Right atrium auricular region (tissue), 2 donors: ENCODE measurements at regions not wholly inside any gene's neighbourhood (a gene's known extent, or its start where the extent isn't known, plus 50 kb on each side); places are given as distances from the start of the nearest gene placed in this dataset.
"Not testable (repeated sequence)": the region's sequence is repeated elsewhere in the genome, so short reads cannot be mapped to it uniquely, and the experiment has no call there.

ENCODE experiments used
- DNase-seq: peaks from one replicate; pipeline ENCODE4 v3.0.0-alpha.2; 2019; ENCODE audit warnings: low spot score
- H3K27ac ChIP-seq, 2 donors: fragments of 200-600 bp; sonication (generic); 1 replicate in 1 of 2; 2 replicates in 1 of 2; pipeline ENCODE4 v1.5.1; 2016 to 2019
- H3K27me3 ChIP-seq, 2 donors: fragments of 200-600 bp; sonication (generic); one replicate each; pipeline versions ENCODE4 v1.5.1 to v1.6.0; 2017 to 2019
- H3K36me3 ChIP-seq: fragments of 200-600 bp; sonication (generic); one replicate; pipeline ENCODE4 v1.5.1; 2016
- H3K4me1 ChIP-seq, 2 donors: fragments of 200-600 bp; sonication (generic); one replicate each; pipeline versions ENCODE4 v1.5.1 to v1.6.0; 2017 to 2019
- H3K4me3 ChIP-seq, 2 donors: fragments of 200-600 bp; sonication (generic); 1 replicate in 1 of 2; 2 replicates in 1 of 2; pipeline ENCODE4 v1.5.1; 2017 to 2019; ENCODE audit warnings: mild to moderate bottlenecking in 1 of 2, moderate library complexity in 1 of 2
- H3K9me3 ChIP-seq, 2 donors: fragments of 200-600 bp; sonication (generic); one replicate each; pipeline ENCODE4 v1.5.1; 2019
- TF ChIP-seq, protein P1 (sequence below), 2 donors: fragments of 200-600 bp; sonication (generic); IDR thresholded peaks; one replicate each; pipeline ENCODE4 v1.5.1; 2019; ENCODE audit warnings: antibody characterized with exemption in 2 of 2

DNA sequence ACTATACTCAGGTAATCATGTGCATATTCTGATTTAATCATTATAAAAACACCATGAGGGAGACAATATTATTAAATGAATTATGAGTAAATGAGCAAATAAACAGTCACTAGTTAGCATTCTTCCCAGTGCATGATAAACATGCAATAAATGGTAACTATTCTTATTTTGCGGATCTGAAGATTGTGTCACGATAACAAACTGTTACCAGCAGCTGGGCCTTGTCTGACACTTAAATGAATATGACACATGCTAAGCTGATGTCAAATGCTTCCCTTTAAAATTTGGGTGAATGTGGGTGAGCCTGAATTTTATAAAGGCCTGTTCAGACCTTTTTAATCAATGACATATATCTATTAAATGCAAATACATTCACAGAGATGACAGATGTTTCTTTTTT lies 68.2 kb upstream of the KIT start:
- TF ChIP-seq, protein P1, sequence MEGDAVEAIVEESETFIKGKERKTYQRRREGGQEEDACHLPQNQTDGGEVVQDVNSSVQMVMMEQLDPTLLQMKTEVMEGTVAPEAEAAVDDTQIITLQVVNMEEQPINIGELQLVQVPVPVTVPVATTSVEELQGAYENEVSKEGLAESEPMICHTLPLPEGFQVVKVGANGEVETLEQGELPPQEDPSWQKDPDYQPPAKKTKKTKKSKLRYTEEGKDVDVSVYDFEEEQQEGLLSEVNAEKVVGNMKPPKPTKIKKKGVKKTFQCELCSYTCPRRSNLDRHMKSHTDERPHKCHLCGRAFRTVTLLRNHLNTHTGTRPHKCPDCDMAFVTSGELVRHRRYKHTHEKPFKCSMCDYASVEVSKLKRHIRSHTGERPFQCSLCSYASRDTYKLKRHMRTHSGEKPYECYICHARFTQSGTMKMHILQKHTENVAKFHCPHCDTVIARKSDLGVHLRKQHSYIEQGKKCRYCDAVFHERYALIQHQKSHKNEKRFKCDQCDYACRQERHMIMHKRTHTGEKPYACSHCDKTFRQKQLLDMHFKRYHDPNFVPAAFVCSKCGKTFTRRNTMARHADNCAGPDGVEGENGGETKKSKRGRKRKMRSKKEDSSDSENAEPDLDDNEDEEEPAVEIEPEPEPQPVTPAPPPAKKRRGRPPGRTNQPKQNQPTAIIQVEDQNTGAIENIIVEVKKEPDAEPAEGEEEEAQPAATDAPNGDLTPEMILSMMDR (IDR thresholded peaks at IDR 0.05): no peak
- Histone ChIP-seq H3K27ac (no peak overlapping the region), H3K9me3 (no peaks in the 10 kb centered on the region), H3K4me1 (no peaks in the 10 kb centered on the region), H3K27me3 (no peaks in the 10 kb centered on the region), H3K4me3 (no peak overlapping the region), H3K36me3 (no peaks in the 10 kb centered on the region)
- DNase-seq: no peak

DNA sequence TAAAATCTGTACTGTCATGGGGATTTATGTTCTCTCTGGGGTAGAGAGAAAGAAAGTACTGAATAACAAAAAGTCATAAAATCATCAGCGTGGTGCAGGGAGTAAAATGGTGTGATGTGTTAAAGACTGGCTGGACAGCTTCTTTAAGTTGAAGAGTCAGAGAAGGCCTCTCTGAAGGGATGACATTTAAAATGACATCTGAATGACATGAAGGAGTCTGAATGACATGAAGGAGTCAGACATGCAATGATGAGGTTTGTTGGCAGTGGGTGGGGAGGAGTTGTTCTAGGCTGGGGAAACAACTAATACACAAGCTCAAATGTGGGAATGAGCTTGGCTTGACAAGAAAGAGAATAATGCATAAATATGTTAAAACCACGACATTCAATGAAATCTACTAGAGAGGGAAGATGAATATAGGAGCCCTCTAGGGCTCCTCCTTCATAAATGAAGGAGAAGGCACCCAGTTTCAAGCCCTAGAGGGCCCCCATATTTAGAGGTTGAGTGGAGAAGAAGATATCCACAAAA lies 63.9 kb upstream of the KIT start:
- no peak for DNase-seq

DNA sequence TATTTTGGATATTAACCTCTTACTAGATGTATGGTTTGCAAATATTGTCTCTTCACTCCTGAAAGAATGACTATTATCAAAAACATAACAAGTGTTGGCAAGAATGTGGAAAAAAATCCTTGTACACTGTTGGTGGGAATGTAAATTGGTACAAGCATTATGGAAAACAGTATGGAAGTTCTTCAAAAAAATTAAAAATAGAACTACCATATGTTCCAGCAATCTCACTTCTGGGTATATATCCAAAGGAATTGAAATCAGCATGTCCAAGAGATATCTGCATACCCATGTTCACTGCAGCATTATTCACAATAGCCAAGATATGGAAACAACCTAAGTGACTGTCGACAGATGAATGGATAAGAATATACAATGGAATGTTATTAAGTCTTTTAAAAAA lies 61.6 kb upstream of the KIT start:
- Histone ChIP-seq H3K27ac (no peak overlapping the region), H3K4me3 (no peak overlapping the region), H3K27me3 (no peaks in the 10 kb centered on the region), H3K4me1 (no peaks in the 10 kb centered on the region), H3K9me3 (no peaks in the 10 kb centered on the region), H3K36me3 (no peaks in the 10 kb centered on the region)
- TF ChIP-seq, protein P1 (IDR thresholded peaks at IDR 0.05): no peak
- DNase-seq: no peak

More for the DNA sequence above, 63.9 kb upstream of the KIT start:
- Histone ChIP-seq H3K9me3 (no peaks in the 10 kb centered on the region), H3K27ac (no peak overlapping the region), H3K27me3 (no peaks in the 10 kb centered on the region), H3K36me3 (no peaks in the 10 kb centered on the region), H3K4me3 (no peak overlapping the region), H3K4me1 (no peaks in the 10 kb centered on the region)
- TF ChIP-seq, protein P1 (IDR thresholded peaks at IDR 0.05): no peak

DNA sequence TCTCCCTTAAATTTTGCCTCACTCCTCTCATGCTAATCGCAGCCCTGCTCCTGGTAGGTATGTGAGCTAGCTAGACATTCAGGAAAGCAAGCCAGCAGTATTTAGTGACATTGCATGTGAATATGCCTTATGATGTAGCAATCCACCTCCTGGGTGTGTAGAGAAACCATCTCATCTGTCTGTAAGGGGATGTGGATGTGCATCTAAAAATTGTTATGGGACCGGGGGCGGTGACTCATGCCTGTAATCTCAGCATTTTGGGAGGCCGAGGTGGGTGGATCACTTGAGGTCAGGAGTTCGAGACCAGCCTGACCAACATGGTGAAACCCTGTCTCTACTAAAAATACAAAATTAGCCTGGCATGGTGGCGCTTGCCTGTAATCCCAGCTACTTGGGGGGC lies 60.1 kb upstream of the KIT start:
- not testable (repeated sequence) for H3K27ac ChIP-seq, DNase-seq, H3K4me1 ChIP-seq, H3K4me3 ChIP-seq, H3K36me3 ChIP-seq, H3K9me3 ChIP-seq, H3K27me3 ChIP-seq

DNA sequence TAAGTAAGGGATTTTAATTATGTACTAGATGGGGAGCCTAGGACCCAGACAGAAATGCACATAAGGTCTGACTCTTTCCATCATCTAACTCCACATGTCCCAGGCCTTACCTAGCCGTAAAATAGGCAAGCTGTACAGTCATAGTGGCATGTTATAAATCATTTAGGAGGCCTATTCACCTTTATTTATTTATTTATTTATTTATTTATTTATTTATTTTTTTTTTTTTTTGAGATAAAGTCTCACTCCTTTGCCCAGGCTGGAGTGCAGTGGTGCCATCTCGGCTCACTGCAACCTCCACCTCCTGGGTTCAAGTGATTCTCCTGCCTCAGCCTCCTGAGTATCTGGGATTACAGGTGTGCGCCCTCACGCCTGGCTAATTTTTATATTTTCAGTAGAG lies 55.6 kb upstream of the KIT start:
- H3K4me1 ChIP-seq, H3K27me3 ChIP-seq, H3K9me3 ChIP-seq, DNase-seq, H3K36me3 ChIP-seq, H3K4me3 ChIP-seq, H3K27ac ChIP-seq: not testable (repeated sequence)

DNA sequence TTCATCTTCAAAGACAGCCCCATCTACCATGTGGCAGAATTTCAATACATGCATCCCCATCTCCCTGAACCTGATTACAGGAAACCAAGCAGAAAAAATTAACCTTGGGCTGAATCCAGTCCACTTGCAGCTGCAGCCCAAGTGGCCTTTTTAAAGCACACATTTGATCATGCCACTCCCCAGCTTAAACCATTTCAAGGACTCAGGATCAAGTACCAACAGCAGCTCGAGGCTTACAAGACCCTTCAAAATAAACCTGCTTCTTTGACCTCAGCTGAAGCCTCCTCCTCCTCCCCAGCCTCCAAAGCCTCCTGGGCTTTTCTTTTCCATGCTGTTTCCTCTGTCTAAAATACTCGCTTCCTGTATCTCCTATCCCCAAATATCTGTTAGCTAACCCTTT lies 50.7 kb upstream of the KIT start:
- Histone ChIP-seq H3K36me3 (no peaks in the 10 kb centered on the region), H3K4me3 (no peak overlapping the region), H3K27ac (no peak overlapping the region), H3K9me3 (peaks cover 0 to 7% of the 10 kb centered on the region in 2 donors), H3K27me3 (no peaks in the 10 kb centered on the region), H3K4me1 (no peaks in the 10 kb centered on the region)
- TF ChIP-seq, protein P1 (IDR thresholded peaks at IDR 0.05): no peak
- DNase-seq: no peak

DNA sequence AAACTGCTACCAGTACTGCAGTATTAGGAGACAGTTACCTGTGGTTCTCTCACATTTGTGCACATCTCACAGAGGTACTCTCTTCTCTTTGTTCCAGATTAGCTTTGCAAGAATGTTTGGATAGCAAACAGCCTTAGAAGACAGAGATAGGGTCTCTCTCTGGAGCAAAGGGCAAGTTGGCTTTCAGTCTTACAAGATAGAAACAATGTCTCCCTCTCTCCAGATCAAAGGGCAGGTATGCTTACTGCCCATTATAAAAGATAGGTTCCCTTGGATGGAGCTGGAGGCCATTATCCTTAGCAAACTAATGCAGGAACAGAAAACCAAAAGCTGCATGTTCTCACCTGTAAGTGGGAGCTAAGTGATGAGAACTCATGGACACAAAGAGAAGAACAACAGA lies 50.2 kb upstream of the KIT start:
- no peak overlapping the region for H3K4me3 ChIP-seq
- no peaks in the 10 kb centered on the region for H3K36me3 ChIP-seq
- H3K27me3 ChIP-seq: no peaks in the 10 kb centered on the region
- H3K4me1 ChIP-seq: no peaks in the 10 kb centered on the region
- H3K27ac ChIP-seq: no peak overlapping the region
- TF ChIP-seq, protein P1 (IDR thresholded peaks at IDR 0.05): no peak
- DNase-seq: no peak
- H3K9me3 ChIP-seq: peaks cover 0 to 7% of the 10 kb centered on the region in 2 donors
